GM19455 (cell line): ENCODE measurements at regions not wholly inside any gene's neighbourhood (a gene's known extent, or its start where the extent isn't known, plus 50 kb on each side); places are given as distances from the start of the nearest gene placed in this dataset.

Source experiments
- ATAC-seq: cut with Tn5 transposase; IDR thresholded peaks from one replicate; pipeline ENCODE4 v1.9.1; 2021; ENCODE audit not compliant: unreplicated experiment

DNA sequence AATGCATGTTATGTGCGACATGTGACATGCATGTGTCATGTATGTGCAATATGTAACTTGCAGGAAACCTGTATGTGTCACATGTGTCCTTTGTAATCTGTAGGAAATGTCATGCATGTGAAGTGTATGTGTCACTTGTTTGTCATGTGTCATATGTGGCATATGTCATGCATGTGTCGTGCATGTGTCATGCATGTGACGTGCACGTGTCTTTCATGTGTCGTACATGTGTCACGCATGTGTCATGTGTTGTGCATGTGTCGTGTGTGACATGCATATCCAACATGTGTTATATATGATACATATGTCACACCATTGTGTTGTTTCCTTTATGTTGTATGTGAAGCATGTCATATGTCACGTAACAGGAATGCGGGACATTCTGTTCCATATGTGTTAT, 2153.2 kb upstream of the PIK3C3 start:
- no peak for ATAC-seq

DNA sequence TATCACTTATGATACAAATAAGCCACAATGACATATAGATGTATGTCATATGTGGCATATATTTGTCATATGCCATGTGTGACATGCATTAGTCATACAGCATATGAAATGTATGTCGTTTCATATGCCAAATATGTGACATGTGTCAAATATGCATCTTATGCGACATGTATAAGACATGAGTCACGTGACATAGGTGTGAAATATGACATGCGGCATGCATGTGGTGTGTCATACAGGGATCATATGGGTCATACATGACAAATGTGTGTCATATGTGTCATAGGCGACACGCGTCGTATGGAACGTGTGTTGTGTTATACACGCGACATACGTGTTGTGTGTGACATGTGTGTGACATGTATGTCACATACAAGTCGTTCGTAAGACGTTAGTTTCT, 2154.0 kb upstream of the PIK3C3 start:
- ATAC-seq, result no peak

DNA sequence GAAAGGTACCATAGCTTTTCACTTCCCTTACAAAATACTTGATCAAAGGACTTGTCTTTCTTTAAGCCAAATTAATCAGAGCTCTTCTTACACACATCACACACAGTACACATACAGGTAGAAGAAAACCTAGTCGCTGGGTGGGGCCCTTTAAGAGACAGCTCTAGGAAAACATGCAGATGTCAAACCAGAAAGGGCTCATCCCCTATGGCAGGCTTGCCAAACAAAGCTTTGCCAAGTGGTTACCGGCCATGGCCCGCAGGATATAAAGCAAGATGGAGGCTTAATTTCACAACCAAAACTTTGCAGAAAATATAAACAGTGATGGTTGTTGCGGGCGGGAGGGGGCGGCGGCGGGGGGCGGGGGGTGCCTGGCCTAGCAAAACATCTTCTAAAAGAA, 2156.0 kb upstream of the PIK3C3 start:
- no peak for ATAC-seq

DNA sequence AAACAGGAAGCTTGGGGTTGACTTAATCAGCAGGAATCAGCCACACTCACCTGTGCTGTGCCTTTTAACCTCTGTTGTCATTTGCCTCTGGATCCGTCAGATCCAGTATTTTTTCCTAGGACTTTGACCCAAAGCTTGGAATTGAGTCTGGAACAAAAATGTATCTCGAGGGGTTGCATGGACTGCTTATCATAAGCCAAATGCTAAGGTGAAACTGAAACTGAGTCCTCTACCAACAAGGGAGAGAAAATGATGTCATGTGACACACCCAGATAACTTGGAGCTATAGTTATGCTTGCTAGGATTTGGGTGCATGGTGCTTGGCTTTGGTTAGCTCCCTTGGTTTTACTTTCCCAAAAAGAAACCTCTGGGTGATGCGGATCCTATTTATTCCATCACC, 2158.6 kb upstream of the PIK3C3 start:
- ATAC-seq, result no peak

DNA sequence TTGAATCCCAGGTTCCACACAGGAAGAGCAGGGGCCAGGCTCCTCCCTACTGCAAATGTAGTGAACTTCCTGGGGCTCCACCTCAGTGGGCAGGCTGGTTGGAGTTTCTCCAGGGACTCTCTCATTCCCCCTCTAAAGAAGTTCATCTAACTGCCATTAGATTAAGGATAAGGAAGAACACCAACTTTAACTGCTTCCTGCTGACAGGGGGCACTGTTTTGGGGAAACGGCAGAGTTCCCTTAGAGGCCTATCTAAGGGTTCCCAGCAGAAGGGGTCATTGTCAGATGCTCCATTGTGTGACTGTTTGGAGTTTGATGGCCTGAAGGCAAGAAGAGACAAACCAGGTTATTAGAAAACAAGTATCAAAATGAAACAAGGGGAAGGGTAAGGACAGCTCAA, 2159.7 kb upstream of the PIK3C3 start:
- no peak for ATAC-seq

DNA sequence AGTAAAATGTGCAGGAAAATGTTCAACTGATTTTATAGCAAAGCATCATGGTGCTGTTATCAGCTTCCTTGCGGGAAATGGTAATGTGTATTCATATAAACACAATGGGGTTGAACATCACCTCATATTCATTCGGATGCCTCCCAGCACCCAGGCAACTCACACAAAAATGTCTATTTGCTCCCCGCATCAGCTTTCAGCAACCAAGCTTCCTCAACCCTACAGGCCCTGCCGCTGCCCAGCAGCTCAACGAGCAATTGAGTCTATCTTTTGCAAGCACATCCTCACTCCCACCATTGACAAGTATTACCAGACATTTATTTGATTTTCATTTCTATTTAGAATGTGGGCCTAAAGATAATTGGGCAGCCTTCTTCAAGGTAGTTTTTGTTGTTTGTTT, 2161.4 kb upstream of the PIK3C3 start:
- no peak for ATAC-seq

DNA sequence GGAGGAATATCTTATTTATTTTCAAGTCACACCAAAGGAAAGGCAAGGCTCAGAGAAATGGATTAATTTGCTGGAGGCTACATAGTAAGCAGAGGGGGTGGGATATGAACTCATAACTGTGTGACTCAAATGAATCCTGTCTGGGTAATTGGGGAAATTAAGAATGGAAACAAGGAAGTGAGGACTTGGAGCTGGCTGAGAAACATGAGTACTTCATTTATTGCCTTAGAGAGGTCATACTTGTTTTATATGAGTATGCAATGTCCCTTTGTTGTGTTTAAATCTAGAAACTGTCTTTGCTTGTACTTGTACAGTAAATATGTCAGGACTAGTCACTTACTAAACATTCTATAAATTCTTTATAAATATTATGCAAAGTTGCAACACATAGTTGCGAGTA, 2166.7 kb upstream of the PIK3C3 start:
- ATAC-seq, result no peak

DNA sequence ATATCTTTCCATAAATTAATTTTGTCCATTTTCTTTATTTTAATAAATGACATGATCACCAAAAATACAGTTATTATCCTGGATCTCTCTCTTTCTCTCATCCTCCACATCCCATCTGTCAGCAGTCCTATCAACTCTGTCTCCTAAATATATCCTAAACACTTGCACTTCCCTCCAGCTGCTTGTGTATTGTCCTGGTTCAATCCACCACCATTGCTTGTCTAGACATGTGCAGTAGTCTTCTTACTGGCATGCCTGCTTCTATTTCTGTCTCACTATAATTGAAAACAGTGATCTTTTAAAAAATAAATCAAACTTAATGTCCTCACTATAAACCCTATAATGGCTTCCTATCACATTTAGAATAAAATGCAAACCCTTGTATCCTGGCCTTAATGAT, 2168.6 kb upstream of the PIK3C3 start:
- ATAC-seq, result no peak

DNA sequence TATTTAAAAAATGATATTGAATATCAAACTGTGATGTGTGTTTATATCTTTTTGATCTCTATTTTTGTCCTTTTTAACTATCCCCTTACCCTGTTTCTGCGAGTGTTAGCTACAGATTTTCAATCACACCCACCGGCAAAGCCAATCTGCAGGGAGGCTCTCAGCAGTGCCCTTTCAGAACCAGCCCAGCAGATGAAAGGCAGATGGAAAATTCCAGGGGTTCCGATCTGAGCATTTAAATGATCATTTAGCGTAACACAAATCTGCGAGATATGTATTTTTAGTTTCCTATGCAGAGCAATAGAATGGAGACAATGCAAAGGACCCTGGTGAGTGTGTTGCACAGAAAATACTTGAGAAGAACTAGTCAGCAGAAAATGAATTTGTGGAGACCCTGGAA, 2170.5 kb upstream of the PIK3C3 start:
- no peak for ATAC-seq

DNA sequence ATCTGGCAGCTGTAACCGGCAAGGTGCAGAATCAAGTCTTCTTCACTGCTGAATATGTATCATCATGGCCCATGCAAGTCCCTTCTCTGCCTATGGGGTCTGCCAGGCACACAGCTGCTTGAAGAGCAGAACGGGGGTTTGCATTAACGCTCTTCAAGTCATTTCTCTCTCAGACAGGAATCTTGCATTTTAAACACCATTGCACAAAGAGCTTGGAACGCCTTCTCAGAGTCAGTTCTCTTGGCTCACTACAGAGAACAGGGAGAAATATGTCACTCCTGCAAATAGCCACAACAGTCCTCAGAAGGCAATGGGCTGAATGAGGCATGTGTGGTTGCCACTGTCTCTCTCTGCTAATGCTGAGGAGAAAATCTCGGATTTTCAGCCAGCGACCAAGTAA, 2173.5 kb upstream of the PIK3C3 start:
- no peak for ATAC-seq

DNA sequence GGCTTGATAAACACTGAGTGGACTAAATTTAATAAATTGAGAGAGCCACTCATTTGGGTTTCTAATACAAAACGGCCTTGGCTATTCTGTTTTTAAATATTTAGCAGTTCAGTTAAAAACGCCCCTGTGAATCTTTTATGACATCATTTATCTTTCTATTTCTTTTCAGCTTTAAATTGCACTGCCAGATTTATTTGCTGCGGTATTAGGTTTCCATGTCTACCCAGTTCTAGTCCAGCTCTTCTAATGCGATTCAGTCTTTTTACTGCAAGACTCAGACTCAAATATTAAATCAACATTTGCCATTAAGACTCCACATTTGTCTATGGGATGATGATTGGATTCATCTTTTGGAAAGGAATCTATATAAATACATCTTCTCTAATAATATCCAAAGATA, 2174.3 kb upstream of the PIK3C3 start:
- no peak for ATAC-seq

DNA sequence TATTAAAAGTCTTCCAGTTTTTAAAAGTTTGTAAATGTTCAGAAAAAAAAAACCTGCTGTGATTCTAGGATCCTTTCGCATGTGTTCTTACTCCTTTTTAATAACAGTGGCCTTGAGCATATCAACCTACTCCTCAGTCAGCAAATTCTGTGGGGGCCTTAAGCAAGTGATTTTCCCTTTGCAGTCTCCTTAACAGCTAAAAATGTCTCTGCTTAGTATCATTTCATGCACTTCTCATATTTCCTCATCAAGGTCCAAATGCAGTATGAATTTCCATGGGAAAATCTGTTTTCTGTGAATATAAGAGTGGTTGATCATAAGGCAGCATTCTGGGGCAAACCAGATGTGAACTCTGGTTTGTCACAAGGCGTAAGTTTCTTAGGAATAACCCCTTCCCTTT, 2175.1 kb upstream of the PIK3C3 start:
- no peak for ATAC-seq

DNA sequence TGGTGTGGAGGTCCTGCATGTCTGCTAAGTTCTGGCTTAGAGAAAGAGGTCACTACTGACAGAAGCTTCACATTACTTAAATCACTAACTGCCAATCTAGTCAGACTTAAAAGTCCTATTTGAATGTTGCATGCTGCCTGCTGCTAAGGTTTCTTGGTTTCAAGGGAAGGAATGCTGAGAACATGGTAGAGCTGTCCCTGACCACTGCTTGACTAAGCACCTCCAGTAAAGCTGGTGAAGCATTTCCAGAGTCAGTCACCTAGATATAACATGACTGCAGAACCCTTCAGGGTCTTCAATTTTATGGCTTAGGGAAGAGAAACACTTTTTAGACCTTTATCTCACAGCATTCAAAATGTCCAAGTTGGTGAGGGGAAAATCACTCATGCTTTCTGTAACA, 2178.3 kb upstream of the PIK3C3 start:
- ATAC-seq, result no peak

DNA sequence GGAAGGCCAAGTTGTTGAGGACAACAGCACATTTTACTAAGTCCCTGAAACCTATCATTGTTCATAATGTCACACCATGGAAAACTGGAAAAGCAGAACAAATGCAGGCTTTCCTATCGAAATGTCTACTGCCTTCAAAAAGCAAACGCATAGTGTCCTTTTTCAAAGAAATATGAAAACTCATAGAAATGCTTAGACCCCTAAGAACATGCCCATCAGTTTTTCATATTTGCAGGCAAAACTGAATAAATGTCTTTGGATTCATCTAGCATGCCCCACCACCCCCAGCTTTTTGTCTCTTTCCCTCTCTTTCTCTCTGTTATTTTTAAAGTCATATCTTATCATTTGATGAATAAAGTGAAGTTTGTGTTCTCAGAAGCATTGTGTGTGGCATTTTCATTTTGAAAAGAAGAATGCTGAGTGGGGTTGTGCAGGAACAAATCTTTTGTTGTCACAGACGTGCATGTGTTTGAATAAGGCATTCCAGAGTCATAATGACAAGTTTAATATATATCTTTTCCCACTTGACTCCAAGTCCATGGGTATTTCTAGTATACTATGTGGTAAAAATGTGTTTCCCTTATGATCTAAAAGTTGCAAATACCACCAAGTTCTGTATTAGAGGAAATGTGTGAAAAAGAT, 2180.0 kb upstream of the PIK3C3 start:
- ATAC-seq, result no peak

DNA sequence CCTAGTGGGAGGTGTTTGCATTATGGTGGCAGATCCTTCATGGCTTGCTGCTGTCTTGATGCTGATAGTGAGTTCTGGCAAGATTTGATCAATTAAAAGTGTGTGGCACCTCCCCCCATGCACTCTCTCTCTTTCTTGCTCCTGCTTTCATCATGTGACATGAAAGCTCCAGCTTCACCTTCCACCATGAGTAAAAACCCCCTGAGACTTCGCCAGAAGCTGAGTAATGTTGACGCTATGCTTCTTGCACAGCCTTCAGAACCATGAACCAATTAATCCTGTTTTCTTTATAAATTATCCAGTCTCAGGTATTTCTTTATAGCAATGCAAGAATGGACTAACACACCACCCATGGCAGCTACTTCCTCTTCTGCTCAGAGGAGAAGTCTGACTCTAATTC, 2181.4 kb upstream of the PIK3C3 start:
- no peak for ATAC-seq

DNA sequence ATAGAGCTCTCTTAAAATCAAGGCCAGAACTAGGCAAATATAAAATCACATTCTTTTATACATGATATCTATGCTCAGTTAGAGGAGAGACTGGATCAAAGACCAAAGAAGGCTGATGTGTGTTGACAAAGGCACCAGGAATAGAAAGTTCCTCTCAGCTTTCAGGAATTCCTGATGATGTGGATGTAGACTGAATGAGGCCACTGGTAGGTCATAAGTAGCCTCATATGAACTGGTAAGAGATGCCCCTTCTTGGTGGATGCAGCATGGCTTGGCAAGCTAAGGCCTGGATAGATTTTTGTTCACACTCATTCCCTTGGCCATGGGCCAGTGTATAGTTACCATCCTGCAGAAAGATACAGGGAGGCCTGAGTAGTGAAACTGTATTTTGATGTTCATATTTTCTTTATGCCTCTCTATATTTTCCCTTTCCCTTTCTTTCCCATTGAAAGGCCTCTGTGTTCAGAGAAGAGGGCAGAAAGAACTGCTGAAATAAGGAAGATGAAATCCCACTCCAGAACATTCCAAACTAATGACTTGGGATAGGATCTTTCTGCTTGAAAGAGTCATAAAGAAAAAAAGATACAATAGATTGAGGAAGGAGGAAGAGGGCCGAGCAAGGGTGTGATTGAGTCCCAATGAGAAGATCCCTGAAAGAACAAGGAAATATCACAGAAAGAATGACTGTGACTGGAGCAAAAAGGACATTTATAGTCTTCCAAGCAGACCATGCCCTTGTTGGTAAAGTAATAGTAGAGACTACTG, 2182.7 kb upstream of the PIK3C3 start:
- no peak for ATAC-seq

DNA sequence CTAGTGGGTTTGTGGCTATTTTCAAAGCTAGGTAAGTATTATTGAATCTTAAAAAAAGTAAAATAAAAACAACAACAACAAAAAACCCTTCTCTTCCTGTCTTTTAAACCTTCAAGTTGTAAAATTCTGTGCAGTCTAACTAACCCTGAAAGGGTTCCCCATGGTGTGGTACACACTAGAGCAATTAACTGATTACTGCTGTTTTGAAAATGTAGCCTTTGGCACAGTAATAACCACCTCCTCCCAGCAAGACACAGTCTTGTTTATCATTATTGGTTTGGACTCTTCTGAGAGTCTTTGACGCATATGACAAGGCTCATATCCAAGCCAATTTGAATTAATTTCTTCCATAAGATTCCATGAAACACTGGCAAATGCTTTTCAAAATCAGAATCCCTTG, 2184.6 kb upstream of the PIK3C3 start:
- ATAC-seq, result no peak

DNA sequence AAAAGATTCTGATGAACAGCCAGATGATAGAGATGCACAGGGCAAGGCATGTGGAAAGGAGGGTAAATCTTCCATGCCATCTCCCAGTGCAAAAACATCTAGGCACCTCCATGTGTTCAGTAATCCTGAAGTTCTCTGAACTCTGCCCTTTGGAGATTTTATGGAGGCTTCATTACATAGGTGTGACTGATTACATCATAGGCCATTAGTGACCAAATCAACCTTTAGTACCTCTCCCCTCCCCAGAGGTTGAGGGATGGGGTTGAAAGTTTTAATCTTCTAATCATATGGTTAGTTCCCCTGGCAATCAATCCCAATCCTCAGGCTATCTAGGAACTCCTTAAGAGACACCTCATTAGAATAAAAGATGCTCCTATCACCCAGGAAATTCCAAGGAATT, 2190.2 kb upstream of the PIK3C3 start:
- no peak for ATAC-seq

DNA sequence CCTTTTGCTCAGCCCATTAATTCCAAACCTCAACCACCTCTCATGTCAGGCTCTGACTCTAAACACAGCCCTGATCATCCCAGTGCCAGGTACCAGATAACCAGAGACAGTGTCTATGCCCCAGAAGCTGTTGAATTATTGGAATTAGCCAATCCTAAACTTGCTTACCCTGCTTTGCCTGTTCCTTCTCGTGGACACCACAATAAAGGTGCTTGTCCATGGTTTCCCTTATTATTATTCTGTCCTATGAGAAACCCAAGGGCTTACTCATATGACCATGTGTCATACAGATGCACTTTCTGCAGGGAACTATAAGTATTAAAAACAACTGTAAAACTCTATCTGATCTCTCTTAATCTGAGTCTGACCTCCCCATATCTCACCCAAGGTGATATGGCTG, 2193.8 kb upstream of the PIK3C3 start:
- no peak for ATAC-seq

DNA sequence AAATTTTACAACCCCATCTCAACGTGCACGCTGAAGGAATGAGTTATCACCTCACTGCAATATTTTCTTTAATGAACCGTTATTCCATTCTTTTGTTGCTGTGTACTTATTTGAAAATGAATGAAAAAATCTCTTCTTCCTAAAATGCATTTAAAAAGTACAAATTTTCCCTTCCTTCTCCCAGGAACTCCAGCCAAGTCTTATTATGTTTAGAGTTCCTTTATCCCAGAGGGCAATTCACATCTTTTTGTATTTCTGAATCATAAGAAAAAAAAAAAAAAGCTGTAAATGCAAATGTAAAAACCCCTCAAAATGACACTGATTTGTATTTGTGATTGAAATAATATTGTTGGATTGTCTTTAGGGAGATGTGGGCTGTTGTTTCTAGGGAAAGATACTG, 2194.3 kb upstream of the CELF4 start:
- ATAC-seq, result no peak

DNA sequence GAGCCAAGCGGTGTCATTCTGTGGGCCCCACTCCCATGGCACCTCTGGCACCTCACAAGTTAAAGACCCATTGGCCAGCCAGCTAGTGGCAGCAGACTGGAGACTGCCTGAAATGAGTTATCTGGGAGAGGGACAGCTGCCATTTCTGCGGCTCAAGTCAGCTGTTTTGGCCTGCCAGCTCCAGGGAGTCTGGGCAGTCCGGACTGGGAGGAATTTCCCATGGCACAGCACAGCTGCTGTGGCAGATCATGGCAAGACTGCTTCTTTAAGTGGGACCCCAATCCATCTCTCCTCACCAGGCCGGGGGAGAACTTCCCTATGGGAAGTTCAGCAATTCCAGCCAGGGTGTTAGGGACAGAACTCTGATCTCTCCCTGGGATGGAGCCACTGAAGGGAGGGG, 2187.6 kb upstream of the CELF4 start:
- ATAC-seq, result no peak

DNA sequence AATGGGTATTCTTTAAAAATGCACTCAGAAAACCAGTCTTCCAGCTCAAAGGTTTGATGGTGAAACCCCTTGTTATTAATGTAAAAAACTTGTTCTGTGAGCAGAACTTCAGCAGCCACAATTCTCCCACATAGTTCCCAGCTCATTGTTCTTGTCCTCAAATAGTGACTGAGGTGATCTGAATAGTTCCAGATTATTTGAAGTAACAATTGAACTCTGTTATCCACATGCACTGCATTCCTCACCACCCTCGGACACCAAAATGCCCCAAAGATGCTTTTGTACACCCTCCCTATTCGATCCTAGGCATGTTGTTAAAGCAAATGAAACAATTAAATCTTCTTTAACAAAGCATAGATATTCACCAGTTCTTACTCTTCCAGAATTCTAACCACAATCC, 2186.8 kb upstream of the CELF4 start:
- ATAC-seq, result no peak

DNA sequence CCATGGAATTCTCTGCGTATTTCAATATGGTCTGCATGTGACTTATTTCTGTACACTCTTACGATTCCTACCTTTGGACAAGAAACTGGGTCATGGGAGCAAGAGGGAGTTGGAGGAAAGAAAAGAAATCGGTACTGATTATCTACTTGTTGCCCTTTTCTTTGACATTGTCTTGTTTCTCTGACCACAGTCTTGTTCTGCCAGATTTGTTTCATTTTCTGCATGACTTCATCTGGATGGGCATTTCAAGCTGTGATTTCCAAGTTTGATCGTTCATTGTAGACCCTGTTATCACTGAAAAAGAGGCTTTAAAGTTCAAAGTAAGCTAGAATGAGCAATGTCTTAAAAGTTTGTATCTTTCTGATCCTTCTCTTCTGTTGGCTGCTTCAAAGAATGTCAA, 2186.3 kb upstream of the CELF4 start:
- ATAC-seq, result no peak
